GM13976 (cell line): ENCODE measurements at regions not wholly inside any gene's neighbourhood (a gene's known extent, or its start where the extent isn't known, plus 50 kb on each side); places are given as distances from the start of the nearest gene placed in this dataset.
"Not testable (repeated sequence)": the region's sequence is repeated elsewhere in the genome, so short reads cannot be mapped to it uniquely, and the experiment has no call there.

ENCODE experiments used
- DNase-seq: peaks from one replicate; pipeline ENCODE4 v3.0.0; 2012; ENCODE audit warnings: low spot score
- CTCF ChIP-seq: IDR thresholded peaks from 2 replicates; pipeline ENCODE4 v1.5.1; 2012; ENCODE audit warnings: borderline replicate concordance, mild to moderate bottlenecking; ENCODE audit not compliant: insufficient read depth; ENCODE audit errors: extremely low read depth, missing control alignments, control extremely low read depth
- in situ Hi-C: fragments of 300-500 bp; cut with MboI; formaldehyde crosslinking; loops from one replicate; pipeline ENCODE4 v1.12.0; 2022; ENCODE audit warnings: low sequenced_read_pairs, mixed read lengths, inconsistent platforms; ENCODE audit not compliant: unreplicated experiment

GRCh38 chr9:25752398-25752797 is 74.2 kb upstream of the TUSC1 start:
- in situ Hi-C loops: no loop called here
- no peak for DNase-seq
- no peak for TF ChIP-seq CTCF

GRCh38 chr9:25742256-25742655 is 64.0 kb upstream of the TUSC1 start:
- in situ Hi-C loops: no loop called here
- TF ChIP-seq CTCF: no peak
- no peak for DNase-seq

DNA sequence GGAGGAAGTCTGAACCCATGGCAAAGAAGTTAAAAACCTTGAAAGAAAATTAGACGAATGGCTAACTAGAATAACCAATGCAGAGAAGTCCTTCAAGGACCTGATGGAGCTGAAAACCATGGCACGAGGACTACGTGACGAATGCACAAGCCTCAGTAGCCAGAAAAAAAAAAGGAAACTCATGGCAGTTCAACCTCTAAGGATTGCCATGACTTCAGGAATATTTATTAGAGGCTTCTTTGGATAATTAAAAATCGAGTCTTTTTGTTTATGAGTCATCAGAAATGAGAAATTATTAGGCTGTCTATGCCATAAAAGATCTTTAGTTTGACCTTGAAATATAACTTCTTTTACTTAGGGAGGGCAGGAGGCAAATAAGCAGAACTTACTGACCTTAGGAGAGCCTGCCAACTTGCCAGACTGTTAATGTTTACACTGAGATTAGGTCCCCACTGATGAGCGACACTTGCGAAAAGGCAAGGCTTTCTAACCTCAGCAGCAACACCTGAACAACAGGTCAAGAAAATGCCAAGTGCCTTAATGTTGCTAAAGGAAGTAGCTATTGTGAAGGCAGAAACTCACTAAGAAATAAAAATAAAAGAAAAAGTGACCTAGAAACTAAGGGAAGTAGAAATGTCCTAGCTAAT is 55.2 kb upstream of the TUSC1 start:
- no peak for DNase-seq
- TF ChIP-seq CTCF: no peak
- in situ Hi-C loops: no loop called here

DNA sequence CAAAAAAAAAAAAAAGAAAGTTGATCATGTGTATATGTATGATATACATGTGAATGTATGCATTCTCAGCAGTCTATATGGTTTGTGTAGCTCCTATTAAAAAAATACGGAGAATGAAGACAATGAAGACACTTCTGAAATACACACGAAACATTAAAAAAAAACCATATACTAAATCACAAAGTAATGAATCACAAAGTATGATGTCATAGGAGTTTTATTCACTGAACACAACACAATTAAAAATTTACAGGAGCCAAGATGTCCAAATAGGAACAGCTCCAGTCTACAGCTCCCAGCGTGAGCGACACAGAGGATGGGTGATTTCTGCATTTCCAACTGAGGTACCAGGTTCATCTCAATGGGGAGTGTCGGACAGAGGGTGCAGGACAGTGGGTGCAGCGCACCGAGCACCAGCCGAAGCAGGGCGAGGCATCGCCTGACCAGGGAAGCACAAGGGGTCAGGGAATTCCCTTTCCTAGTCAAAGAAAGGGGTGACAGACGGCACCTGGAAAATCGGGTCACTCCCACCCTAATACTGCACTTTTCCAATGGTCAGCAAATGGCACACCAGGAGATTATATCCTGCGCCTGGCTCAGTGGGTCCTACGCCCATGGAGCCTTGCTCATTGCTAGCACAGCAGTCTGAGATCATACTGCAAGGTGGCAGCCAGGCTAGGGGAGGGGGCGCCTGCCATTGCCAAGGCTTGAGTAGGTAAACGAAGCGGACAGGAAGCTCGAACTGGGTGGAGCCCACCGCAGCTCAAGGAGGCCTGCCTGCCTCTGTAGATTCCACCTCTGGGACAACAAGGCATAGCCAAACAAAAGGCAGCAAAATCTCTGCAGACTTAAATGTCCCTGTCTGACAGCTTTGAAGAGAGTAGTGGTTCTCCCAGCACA is 53.9 kb upstream of the TUSC1 start:
- DNase-seq, in situ Hi-C loops: not testable (repeated sequence)
